ENCODE measurements at regions not wholly inside any gene's neighbourhood (a gene's known extent, or its start where the extent isn't known, plus 50 kb on each side); places are given as distances from the start of the nearest gene placed in this dataset.

DNA sequence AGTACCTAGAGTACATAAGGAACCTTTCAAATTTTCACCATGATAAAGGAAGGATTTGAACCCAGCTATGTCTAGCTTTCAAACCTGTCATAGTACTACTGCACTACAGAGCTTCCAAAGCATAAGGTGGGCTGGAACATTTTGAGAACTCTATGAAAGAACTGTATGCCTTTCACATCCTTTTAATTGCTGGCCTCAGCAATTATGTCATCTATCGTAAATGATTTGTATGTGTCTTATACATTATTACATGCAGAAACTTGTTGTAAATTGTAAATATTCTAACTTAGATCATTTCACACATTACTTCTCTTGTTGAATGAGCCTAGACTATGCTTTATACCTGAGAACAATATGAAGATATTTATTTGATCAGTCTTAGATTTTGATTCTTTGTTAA is 220.7 kb downstream of the HEPH start:
- Histone ChIP-seq H4K5ac (ENCODE audit: low read depth, low read length) (no peak overlapping the region), H2BK5ac (ENCODE audit: low read depth, low read length, poor library complexity, severe bottlenecking) (no peak overlapping the region), H2AK9ac (replicated peaks; ENCODE audit: low read depth, low read length, poor library complexity) (no peak overlapping the region), H3K4me2 (ENCODE audit: low read depth, low read length) (no peak overlapping the region), H3K79me1 (ENCODE audit: low read depth in 1 of 2, low read length in 2 of 2) (no peaks in the 10 kb centered on the region), H3K27me3 (ENCODE audit: control insufficient read depth, insufficient read depth, low read length) (no peaks in the 10 kb centered on the region), H3K9me3 (ENCODE audit: control insufficient read depth, insufficient read depth, low read length) (no peaks in the 10 kb centered on the region), H3K27ac (ENCODE audit: insufficient read depth, low read length) (no peak overlapping the region), H2AK5ac (ENCODE audit: low read depth, low read length) (no peak overlapping the region), H2BK15ac (ENCODE audit: low read depth, low read length) (no peak overlapping the region), H3K9ac (ENCODE audit: low read depth, low read length) (no peak overlapping the region), H4K8ac (ENCODE audit: low read depth in 2 of 2, low read length in 2 of 2) (no peak overlapping the region), H3K36me3 (ENCODE audit: control insufficient read depth, insufficient read depth, low read length) (no peaks in the 10 kb centered on the region), H2BK120ac (ENCODE audit: low read depth, low read length) (no peak overlapping the region), H3K56ac (ENCODE audit: extremely low read depth, insufficient read depth, low read length) (no peak overlapping the region), H4K20me1 (ENCODE audit: insufficient read depth, low read length) (no peaks in the 10 kb centered on the region), H3K18ac (ENCODE audit: low read depth, low read length) (no peak overlapping the region), H2BK20ac (ENCODE audit: low read depth, low read length) (no peak overlapping the region), H2AFZ (replicated peaks; ENCODE audit: low read length, poor library complexity) (no peak overlapping the region), H3K4ac (ENCODE audit: low read depth, low read length) (no peak overlapping the region), H4K91ac (ENCODE audit: insufficient read depth, low read depth, low read length) (no peak overlapping the region), H3K23ac (ENCODE audit: low read depth, low read length) (no peak overlapping the region), H3K9me1 (ENCODE audit: insufficient read depth, low read length) (no peaks in the 10 kb centered on the region), H3K4me3 (ENCODE audit: insufficient read depth, low read depth, low read length) (no peak overlapping the region), H3K4me1 (ENCODE audit: control insufficient read depth, insufficient read depth, low read length) (no peaks in the 10 kb centered on the region), H3K14ac (replicated peaks; ENCODE audit: low read depth, low read length) (no peak overlapping the region)
- no TSS peak for BruUV-seq (replicated peaks)
- in situ Hi-C loops (cut with MboI; ENCODE audit: low sequenced_read_pairs) (no loop called here), dilution Hi-C loops (cut with HindIII; ENCODE audit: low sequenced_read_pairs, unreplicated experiment) (no loop called here), intact Hi-C loops (cut with micrococcal nuclease) (no loop called here)
- no peak for TF ChIP-seq CHD1 (IDR thresholded peaks at IDR 0.05; ENCODE audit: low read depth, low read length)
- TF ChIP-seq MAFK (IDR thresholded peaks at IDR 0.05; ENCODE audit: low read depth, low read length): peak; percentile 71
- DNase-seq (no peak), ATAC-seq (ENCODE audit: low read depth) (no peak)
- POLR2A ChIA-PET (ENCODE audit: unreplicated experiment): no interaction called here
- WGBS, 2 experiments (ENCODE audit: extremely low coverage in 2 of 2, insufficient read length in 1 of 2): no CpG with 5 or more reads among the region's 1 CpG
- CTCF ChIA-PET: no interaction called here
